Loucy (cell line): ENCODE measurements at regions not wholly inside any gene's neighbourhood (a gene's known extent, or its start where the extent isn't known, plus 50 kb on each side); places are given as distances from the start of the nearest gene placed in this dataset.

Experiments used
- H2AFZ ChIP-seq: fragments of 200-600 bp; sonication (generic); 2 replicates; pipeline ENCODE4 v1.6.0; 2016; ENCODE audit warnings: antibody characterized with exemption, mild to moderate bottlenecking, low read length, moderate library complexity
- H3F3A ChIP-seq: fragments of 200-600 bp; 2 replicates; pipeline ENCODE4 v1.6.0; 2016; ENCODE audit warnings: antibody characterized with exemption, low read depth, mild to moderate bottlenecking
- H3K27me3 ChIP-seq: fragments of 200-600 bp; sonication (generic); 2 replicates; pipeline ENCODE4 v1.6.1; 2014; ENCODE audit warnings: low read length, mild to moderate bottlenecking; ENCODE audit not compliant: insufficient read depth, poor library complexity, severe bottlenecking
- H3K36me3 ChIP-seq: fragments of 200-600 bp; sonication (generic); 2 replicates; pipeline ENCODE4 v1.6.1; 2016; ENCODE audit warnings: low read length; ENCODE audit not compliant: insufficient read depth
- H3K4me1 ChIP-seq: fragments of 200-600 bp; sonication (generic); 2 replicates; pipeline ENCODE4 v1.5.1; 2014; ENCODE audit warnings: low read length, mild to moderate bottlenecking; ENCODE audit not compliant: insufficient read depth, poor library complexity, severe bottlenecking
- H3K4me2 ChIP-seq: fragments of 200-600 bp; sonication (generic); 2 replicates; pipeline ENCODE4 v1.6.0; 2014; ENCODE audit warnings: antibody characterized with exemption, low read length, low read depth, mild to moderate bottlenecking; ENCODE audit not compliant: poor library complexity, severe bottlenecking
- H3K4me3 ChIP-seq: fragments of 200-600 bp; sonication (generic); 2 replicates; pipeline ENCODE4 v1.5.1; 2014; ENCODE audit warnings: low read length, mild to moderate bottlenecking, mixed read lengths; ENCODE audit not compliant: poor library complexity, severe bottlenecking
- H3K79me2 ChIP-seq: fragments of 200-600 bp; sonication (generic); 2 replicates; pipeline ENCODE4 v1.6.1; 2014; ENCODE audit warnings: low read length; ENCODE audit not compliant: insufficient read depth
- H3K9ac ChIP-seq: fragments of 200-600 bp; sonication (generic); 2 replicates; pipeline ENCODE4 v1.6.0; 2014; ENCODE audit warnings: mild to moderate bottlenecking, low read depth, low read length, moderate library complexity; ENCODE audit not compliant: poor library complexity, severe bottlenecking
- H3K9me2 ChIP-seq: fragments of 200-600 bp; sonication (generic); replicated peaks from 2 replicates; pipeline ENCODE4 v1.6.1; 2016; ENCODE audit warnings: low read depth, low read length, mixed read lengths
- H3K9me3 ChIP-seq: fragments of 200-600 bp; sonication (generic); 2 replicates; pipeline ENCODE4 v1.6.1; 2014; ENCODE audit warnings: mild to moderate bottlenecking, antibody characterized with exemption, low read length, low read depth; ENCODE audit not compliant: insufficient read depth
- H4K20me1 ChIP-seq: fragments of 200-600 bp; sonication (generic); 2 replicates; pipeline ENCODE4 v1.6.0; 2014; ENCODE audit warnings: antibody characterized with exemption, low read length, mild to moderate bottlenecking; ENCODE audit not compliant: insufficient read depth, poor library complexity, severe bottlenecking
- EZH2phosphoT487 ChIP-seq: fragments of 200-600 bp; IDR thresholded peaks from 2 replicates; pipeline ENCODE4 v1.6.1; 2018; ENCODE audit warnings: antibody characterized with exemption, mild to moderate bottlenecking, moderate library complexity, borderline replicate concordance
- TF ChIP-seq, protein P1 (sequence below): fragments of 200-600 bp; sonication (generic); conservative IDR thresholded peaks from 2 replicates; pipeline ENCODE4 v1.5.1; 2014; ENCODE audit warnings: mild to moderate bottlenecking, antibody characterized with exemption, low read length

DNA sequence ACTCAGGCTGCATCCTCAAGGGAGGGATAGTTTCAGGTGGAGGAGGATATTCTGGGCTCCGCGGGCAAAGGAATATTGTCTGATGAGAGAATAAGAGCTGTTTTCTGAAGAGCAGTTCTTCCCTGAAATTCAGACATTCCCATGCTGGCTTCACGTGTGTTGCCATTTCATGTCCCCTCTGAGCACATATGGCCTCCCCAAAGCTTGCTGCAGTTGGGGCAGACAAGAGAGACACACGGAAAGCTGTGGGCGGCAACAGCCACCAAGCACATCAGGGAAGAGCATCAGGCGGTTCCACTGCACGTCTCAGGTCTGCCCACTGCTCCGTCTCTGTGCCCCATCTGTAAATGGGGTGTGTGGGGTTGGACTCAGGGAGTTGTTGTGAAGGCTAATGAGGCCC lies 247.5 kb upstream of the TSHZ3 start:
- Histone ChIP-seq H3F3A (no peaks in the 10 kb centered on the region), H3K9me3 (no peaks in the 10 kb centered on the region; the same call in 1 of the 2 replicates), H3K9ac (no peak overlapping the region), H3K9me2 (no peaks in the 10 kb centered on the region), H3K27me3 (no peaks in the 10 kb centered on the region), H4K20me1 (no peaks in the 10 kb centered on the region), H3K4me2 (no peak overlapping the region), H3K4me3 (no peak overlapping the region), H3K4me1 (no peaks in the 10 kb centered on the region), H3K36me3 (no peaks in the 10 kb centered on the region), H2AFZ (no peak overlapping the region), H3K79me2 (no peaks in the 10 kb centered on the region)
- TF ChIP-seq, protein P1, sequence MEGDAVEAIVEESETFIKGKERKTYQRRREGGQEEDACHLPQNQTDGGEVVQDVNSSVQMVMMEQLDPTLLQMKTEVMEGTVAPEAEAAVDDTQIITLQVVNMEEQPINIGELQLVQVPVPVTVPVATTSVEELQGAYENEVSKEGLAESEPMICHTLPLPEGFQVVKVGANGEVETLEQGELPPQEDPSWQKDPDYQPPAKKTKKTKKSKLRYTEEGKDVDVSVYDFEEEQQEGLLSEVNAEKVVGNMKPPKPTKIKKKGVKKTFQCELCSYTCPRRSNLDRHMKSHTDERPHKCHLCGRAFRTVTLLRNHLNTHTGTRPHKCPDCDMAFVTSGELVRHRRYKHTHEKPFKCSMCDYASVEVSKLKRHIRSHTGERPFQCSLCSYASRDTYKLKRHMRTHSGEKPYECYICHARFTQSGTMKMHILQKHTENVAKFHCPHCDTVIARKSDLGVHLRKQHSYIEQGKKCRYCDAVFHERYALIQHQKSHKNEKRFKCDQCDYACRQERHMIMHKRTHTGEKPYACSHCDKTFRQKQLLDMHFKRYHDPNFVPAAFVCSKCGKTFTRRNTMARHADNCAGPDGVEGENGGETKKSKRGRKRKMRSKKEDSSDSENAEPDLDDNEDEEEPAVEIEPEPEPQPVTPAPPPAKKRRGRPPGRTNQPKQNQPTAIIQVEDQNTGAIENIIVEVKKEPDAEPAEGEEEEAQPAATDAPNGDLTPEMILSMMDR: no peak

GRCh38 chr19:31597616-31598015 lies 248.4 kb upstream of the TSHZ3 start:
- Histone ChIP-seq H3K4me2 (no peak overlapping the region), H2AFZ (no peak overlapping the region), H3K9ac (no peak overlapping the region), H3K79me2 (no peaks in the 10 kb centered on the region), H3F3A (no peaks in the 10 kb centered on the region), H3K9me3 (no peaks in the 10 kb centered on the region; the same call in 1 of the 2 replicates), H3K36me3 (no peaks in the 10 kb centered on the region), H3K9me2 (no peaks in the 10 kb centered on the region), H3K27me3 (no peaks in the 10 kb centered on the region), H3K4me3 (no peak overlapping the region), H3K4me1 (no peaks in the 10 kb centered on the region), H4K20me1 (no peaks in the 10 kb centered on the region)
- TF ChIP-seq EZH2phosphoT487: no peak
- TF ChIP-seq, protein P1: no peak

DNA sequence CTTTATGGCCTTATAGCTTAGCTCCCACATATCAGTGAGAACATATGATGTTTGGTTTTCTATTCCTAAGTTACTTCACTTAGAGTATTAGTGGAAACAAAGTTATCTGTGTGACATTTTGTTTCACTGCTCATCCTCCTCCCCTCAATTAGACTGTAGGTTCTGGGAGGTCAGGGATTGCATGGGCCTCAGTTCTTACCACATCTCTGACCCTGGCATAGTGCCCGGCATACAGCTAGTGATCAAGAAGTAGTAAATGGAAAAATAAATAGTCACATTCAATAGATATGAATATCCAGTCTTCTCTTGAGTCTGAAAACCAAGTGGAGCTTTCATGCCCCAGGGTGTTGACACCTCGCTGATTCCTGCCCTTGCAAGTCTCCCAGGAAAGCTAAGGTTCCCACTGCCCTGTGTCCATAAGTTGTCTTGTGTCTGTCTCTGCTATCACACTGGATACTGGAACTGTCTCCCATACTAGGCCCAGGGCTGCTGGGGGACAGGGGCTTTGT lies 249.5 kb upstream of the TSHZ3 start:
- TF ChIP-seq, protein P1: no peak
- no peak overlapping the region for H3K9ac ChIP-seq
- no peaks in the 10 kb centered on the region for H3K36me3 ChIP-seq
- H3K9me3 ChIP-seq: no peaks in the 10 kb centered on the region; the same call in 1 of the 2 replicates
- H2AFZ ChIP-seq: no peak overlapping the region
- no peaks in the 10 kb centered on the region for H3K4me1 ChIP-seq
- no peaks in the 10 kb centered on the region for H4K20me1 ChIP-seq
- no peaks in the 10 kb centered on the region for H3K79me2 ChIP-seq
- no peaks in the 10 kb centered on the region for H3K27me3 ChIP-seq
- H3F3A ChIP-seq: no peaks in the 10 kb centered on the region
- no peak overlapping the region for H3K4me2 ChIP-seq
- H3K9me2 ChIP-seq: no peaks in the 10 kb centered on the region
- H3K4me3 ChIP-seq: no peak overlapping the region
